Mammary epithelial cell (primary cell): ENCODE measurements at regions not wholly inside any gene's neighbourhood (a gene's known extent, or its start where the extent isn't known, plus 50 kb on each side); places are given as distances from the start of the nearest gene placed in this dataset.

Experiments
- EZH2 ChIP-seq: IDR thresholded peaks from 2 replicates; pipeline ENCODE4 v1.6.1; 2012; ENCODE audit warnings: low read length, inconsistent platforms, borderline replicate concordance
- TF ChIP-seq, protein P1 (sequence below), 2 donors: IDR thresholded peaks in 1 of 2; conservative IDR thresholded peaks in 1 of 2; 2 replicates each; pipeline ENCODE4 v1.5.1; 2011 to 2012; ENCODE audit warnings: inconsistent platforms in 2 of 2, low read length in 2 of 2, mild to moderate bottlenecking in 2 of 2, control low read depth in 1 of 2, low read depth in 1 of 2; ENCODE audit not compliant: insufficient read depth in 1 of 2; ENCODE audit errors: extremely low read depth in 1 of 2

DNA sequence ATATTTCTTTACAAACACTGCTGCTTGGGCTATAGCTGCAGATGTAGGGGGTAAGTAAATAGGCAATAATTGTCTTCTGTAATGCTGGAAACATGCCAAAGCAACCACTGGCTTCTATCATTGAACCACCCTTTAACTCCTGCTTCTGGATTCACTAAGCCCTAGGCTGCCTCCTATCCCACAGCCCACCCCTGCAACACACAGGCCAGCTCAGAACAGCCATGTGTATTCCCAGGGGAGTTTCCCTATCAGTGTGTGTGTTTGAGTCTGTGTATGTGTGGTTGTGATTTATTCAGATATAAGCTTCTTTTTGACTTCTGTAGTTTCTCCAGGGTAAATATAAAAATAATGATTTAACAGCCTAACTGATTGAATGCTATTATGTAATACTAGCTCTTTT is 291.3 kb downstream of the PCDH10 start:
- TF ChIP-seq, protein P1, sequence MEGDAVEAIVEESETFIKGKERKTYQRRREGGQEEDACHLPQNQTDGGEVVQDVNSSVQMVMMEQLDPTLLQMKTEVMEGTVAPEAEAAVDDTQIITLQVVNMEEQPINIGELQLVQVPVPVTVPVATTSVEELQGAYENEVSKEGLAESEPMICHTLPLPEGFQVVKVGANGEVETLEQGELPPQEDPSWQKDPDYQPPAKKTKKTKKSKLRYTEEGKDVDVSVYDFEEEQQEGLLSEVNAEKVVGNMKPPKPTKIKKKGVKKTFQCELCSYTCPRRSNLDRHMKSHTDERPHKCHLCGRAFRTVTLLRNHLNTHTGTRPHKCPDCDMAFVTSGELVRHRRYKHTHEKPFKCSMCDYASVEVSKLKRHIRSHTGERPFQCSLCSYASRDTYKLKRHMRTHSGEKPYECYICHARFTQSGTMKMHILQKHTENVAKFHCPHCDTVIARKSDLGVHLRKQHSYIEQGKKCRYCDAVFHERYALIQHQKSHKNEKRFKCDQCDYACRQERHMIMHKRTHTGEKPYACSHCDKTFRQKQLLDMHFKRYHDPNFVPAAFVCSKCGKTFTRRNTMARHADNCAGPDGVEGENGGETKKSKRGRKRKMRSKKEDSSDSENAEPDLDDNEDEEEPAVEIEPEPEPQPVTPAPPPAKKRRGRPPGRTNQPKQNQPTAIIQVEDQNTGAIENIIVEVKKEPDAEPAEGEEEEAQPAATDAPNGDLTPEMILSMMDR (conservative IDR thresholded peaks at IDR 0.05 in 1 of 2, IDR thresholded peaks at IDR 0.05 in 1 of 2; ENCODE audit: extremely low read depth in 1 of 2, insufficient read depth in 1 of 2, low read depth in 1 of 2, low read length in 2 of 2) = no peak
- TF ChIP-seq EZH2 = no peak
